Nephron (organoid): ENCODE measurements at regions not wholly inside any gene's neighbourhood (a gene's known extent, or its start where the extent isn't known, plus 50 kb on each side); places are given as distances from the start of the nearest gene placed in this dataset.

Source experiments
- H3K27ac Mint-ChIP-seq, 3 experiments: 2 replicates each; pipeline ENCODE4 v1.8.0; 2020; ENCODE audit warnings: mixed read lengths in 3 of 3, mild to moderate bottlenecking in 2 of 3, moderate library complexity in 1 of 3
- H3K27me3 Mint-ChIP-seq: 2 replicates; pipeline ENCODE4 v1.8.0; 2021; ENCODE audit warnings: low read depth, mild to moderate bottlenecking, moderate library complexity, mixed read lengths
- H3K36me3 Mint-ChIP-seq: 2 replicates; pipeline ENCODE4 v1.8.0; 2020; ENCODE audit warnings: low read depth, mixed read lengths
- H3K4me1 Mint-ChIP-seq: 2 replicates; pipeline ENCODE4 v1.8.0; 2020; ENCODE audit warnings: mixed read lengths
- H3K4me3 Mint-ChIP-seq, 3 experiments: 2 replicates each; pipeline ENCODE4 v1.8.0; 2020; ENCODE audit warnings: mild to moderate bottlenecking in 3 of 3, mixed read lengths in 3 of 3, moderate library complexity in 2 of 3
- H3K9me3 Mint-ChIP-seq: 2 replicates; pipeline ENCODE4 v1.8.0; 2020; ENCODE audit warnings: mixed read lengths
- TF ChIP-seq, protein P1 (sequence below), 3 experiments: fragments of 200-600 bp; sonication (generic); IDR thresholded peaks; one replicate each; pipeline ENCODE4 v1.5.0; 2021; ENCODE audit warnings: antibody characterized with exemption in 3 of 3; ENCODE audit not compliant: unreplicated experiment in 3 of 3

DNA sequence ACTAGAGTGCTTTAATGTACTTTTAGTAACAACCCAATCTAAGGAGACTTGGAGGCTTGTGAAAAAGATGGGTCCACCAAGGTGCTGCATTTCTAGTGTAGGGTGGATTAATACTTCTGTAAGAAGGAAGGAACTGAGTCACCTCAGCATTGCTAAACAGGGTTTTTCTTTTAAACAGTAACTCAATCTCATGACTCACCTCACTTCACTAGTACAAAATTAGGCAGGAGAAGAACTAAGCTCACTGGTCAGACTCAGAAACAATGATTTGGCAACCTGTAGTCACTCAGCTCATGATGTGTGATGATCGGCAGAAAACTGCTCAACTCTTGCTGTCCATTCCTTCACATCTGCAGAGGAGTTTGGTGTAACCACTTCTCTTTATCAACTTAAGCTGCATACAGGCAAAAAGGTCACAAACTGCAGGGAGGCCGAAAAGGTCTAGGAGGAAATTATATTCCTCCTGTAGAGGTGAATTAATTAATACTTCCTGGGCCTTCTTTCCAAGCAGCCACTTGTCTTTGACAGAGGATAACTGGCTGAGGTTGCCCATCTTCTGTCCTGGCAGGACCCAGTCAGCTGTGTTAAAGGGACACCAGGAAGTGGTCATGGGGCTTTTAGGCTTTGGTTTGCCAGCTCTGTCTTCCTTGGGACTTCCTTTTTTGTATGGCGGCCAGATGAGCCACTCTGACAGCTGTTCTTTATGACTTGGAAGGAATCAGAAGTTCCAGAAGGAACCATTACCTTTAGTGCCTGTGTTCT lies 466.9 kb downstream of the FUT8 start:
- Mint-ChIP-seq H3K27me3 (no peaks in the 10 kb centered on the region), H3K9me3 (peaks cover 17% of the 10 kb centered on the region), H3K27ac (no peak overlapping the region), H3K36me3 (no peaks in the 10 kb centered on the region), H3K4me1 (no peaks in the 10 kb centered on the region), H3K4me3 (no peak overlapping the region)
- TF ChIP-seq, protein P1, sequence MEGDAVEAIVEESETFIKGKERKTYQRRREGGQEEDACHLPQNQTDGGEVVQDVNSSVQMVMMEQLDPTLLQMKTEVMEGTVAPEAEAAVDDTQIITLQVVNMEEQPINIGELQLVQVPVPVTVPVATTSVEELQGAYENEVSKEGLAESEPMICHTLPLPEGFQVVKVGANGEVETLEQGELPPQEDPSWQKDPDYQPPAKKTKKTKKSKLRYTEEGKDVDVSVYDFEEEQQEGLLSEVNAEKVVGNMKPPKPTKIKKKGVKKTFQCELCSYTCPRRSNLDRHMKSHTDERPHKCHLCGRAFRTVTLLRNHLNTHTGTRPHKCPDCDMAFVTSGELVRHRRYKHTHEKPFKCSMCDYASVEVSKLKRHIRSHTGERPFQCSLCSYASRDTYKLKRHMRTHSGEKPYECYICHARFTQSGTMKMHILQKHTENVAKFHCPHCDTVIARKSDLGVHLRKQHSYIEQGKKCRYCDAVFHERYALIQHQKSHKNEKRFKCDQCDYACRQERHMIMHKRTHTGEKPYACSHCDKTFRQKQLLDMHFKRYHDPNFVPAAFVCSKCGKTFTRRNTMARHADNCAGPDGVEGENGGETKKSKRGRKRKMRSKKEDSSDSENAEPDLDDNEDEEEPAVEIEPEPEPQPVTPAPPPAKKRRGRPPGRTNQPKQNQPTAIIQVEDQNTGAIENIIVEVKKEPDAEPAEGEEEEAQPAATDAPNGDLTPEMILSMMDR (IDR thresholded peaks at IDR 0.05; ENCODE audit: unreplicated experiment in 3 of 3) = no peak

DNA sequence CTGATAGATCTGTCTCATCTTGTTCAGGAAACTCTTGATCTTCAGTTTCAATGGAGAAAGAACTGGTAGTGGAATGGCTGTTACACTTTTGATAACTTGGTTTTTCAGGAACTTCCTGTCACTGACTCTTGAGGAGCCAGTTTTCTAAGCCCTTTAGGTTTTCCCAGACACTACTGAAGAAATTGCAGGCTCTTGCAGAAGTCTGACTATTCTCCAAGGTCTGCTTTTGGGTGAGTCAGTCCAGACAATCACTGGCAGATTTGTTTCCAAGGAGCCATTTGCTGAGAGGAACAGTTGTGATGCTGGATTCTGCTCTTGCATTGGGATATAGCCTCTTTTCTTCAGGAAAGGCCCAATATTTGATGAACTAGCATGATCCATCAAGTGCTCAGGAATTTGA lies 468.0 kb downstream of the FUT8 start:
- Mint-ChIP-seq H3K36me3 (no peaks in the 10 kb centered on the region), H3K27ac (no peak overlapping the region), H3K27me3 (no peaks in the 10 kb centered on the region), H3K4me3 (no peak overlapping the region), H3K9me3 (peaks cover 17% of the 10 kb centered on the region), H3K4me1 (no peaks in the 10 kb centered on the region)
- TF ChIP-seq, protein P1 (IDR thresholded peaks at IDR 0.05; ENCODE audit: unreplicated experiment in 3 of 3) = no peak

GRCh38 chr14:65881642-65882041 lies 469.1 kb downstream of the FUT8 start:
- Mint-ChIP-seq H3K4me3 (no peak overlapping the region), H3K4me1 (no peaks in the 10 kb centered on the region), H3K9me3 (peaks cover 17% of the 10 kb centered on the region), H3K27ac (no peak overlapping the region), H3K27me3 (no peaks in the 10 kb centered on the region), H3K36me3 (no peaks in the 10 kb centered on the region)
- TF ChIP-seq, protein P1 (IDR thresholded peaks at IDR 0.05; ENCODE audit: unreplicated experiment in 3 of 3) = no peak

DNA sequence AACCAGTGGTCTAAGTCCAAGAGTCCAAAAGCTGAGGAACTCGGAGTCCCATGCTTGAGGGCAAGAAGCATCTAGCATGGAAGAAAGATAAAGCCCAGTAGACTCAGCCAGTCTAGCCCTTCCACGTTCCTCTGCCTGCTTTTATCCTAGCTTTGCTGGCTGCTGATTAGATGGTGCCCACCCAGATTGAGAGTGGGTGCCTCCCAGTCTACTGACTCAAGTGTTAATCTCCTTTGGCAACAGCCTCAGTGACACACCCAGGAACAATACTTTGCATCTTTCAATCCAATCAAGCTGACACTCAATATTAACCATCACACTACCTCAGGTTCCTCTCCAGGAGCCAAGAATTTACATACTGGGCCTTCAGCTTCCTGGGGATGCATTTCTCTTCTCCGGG lies 476.1 kb downstream of the FUT8 start:
- Mint-ChIP-seq H3K36me3 (no peaks in the 10 kb centered on the region), H3K27ac (no peak overlapping the region), H3K9me3 (peaks cover 15% of the 10 kb centered on the region), H3K27me3 (peaks cover 5% of the 10 kb centered on the region), H3K4me1 (no peaks in the 10 kb centered on the region), H3K4me3 (no peak overlapping the region)
- TF ChIP-seq, protein P1 (IDR thresholded peaks at IDR 0.05; ENCODE audit: unreplicated experiment in 3 of 3) = no peak

GRCh38 chr14:65892315-65892714 lies 479.8 kb downstream of the FUT8 start:
- Mint-ChIP-seq H3K27me3 (peaks cover 5% of the 10 kb centered on the region), H3K4me3 (no peak overlapping the region), H3K4me1 (no peaks in the 10 kb centered on the region), H3K27ac (no peak overlapping the region), H3K9me3 (peaks cover 29% of the 10 kb centered on the region), H3K36me3 (no peaks in the 10 kb centered on the region)
- TF ChIP-seq, protein P1 (IDR thresholded peaks at IDR 0.05; ENCODE audit: unreplicated experiment in 3 of 3) = no peak

DNA sequence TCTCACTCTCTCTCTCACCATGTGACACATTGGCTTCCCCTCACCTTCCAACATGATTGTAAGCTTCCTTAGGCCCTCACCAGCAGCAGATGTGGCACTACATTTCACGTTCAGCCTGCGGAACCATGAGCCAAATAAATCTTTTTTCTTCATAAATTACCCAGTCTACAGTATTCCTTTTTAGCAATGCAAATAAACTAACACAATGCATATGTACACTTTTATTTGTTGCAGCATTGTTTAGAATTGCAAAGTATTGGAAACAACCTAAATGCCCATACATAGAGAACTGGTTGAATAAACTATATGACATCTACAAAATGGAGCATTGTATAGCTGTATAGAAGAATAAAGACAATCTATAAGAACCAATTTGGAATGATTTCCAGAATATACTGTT lies 487.6 kb downstream of the FUT8 start:
- Mint-ChIP-seq H3K4me3 (no peak overlapping the region), H3K36me3 (no peaks in the 10 kb centered on the region), H3K27ac (no peak overlapping the region), H3K9me3 (peaks cover 34% of the 10 kb centered on the region), H3K27me3 (peaks cover 4% of the 10 kb centered on the region), H3K4me1 (no peaks in the 10 kb centered on the region)
- TF ChIP-seq, protein P1 (IDR thresholded peaks at IDR 0.05; ENCODE audit: unreplicated experiment in 3 of 3) = no peak
